C1 segment of cervical spinal cord (tissue), 14 donors: ENCODE measurements at regions not wholly inside any gene's neighbourhood (a gene's known extent, or its start where the extent isn't known, plus 50 kb on each side); places are given as distances from the start of the nearest gene placed in this dataset.

ENCODE experiments used
- DNase-seq, 14 donors: peaks; one replicate each; lab custom pipeline; 2025; lab: John Stamatoyannopoulos, UW

- no peak for DNase-seq
These were observed 105.8 kb downstream of the BAMBI start for GRCh38 chr10:28783087-28783486.

GRCh38 chr10:28785018-28785417, 107.7 kb downstream of the BAMBI start:
- DNase-seq, result no peak

- peak in 1 of 14 donors; percentile 36 for DNase-seq
These were observed 110.9 kb downstream of the BAMBI start for GRCh38 chr10:28788252-28788651.

DNA sequence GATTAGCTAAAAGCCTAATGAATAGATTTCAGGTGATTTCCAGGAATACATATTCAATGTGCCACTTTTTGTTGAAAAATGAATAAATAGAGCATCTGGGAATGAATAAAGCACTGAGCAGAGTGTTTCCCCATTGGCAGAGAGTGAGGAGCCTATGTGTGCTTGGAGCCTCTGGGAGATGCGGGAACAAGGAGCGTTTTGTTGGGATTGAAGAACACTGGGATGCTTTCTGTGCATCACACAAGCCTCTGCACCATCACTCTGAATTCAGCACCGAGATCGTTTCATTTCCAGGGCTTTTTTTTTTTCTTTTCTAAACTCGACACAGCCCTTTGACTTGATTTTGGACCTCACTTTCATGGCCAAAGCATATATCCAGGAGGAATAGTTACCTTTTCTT, 111.4 kb downstream of the BAMBI start:
- peak in 10 of 14 donors; percentile 3 to 61 (median 36) for DNase-seq

- DNase-seq, result peak in 2 of 14 donors; percentile 5 to 6
These were observed 112.8 kb downstream of the BAMBI start for GRCh38 chr10:28790146-28790545.

GRCh38 chr10:28793482-28793881, 116.2 kb downstream of the BAMBI start:
- DNase-seq, result no peak

DNA sequence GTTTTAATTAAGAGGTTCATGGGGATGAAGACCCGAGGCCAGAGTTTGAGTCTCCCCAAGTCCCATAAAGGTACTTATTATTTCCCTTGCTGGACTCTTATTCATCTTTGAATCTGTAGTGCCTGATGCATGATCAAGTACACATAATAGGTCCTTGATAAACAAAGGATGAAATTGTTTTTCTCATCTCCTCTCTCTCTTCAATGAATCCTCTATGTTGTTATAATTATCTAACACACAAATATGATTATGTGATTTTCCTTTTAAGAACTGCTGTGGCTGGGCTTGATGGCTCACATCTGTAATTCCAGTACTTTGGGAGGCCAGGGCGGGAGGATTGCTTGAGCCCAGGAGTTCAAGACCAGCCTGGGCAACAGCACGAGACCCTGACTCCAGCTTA, 117.7 kb downstream of the BAMBI start:
- DNase-seq, result no peak

DNA sequence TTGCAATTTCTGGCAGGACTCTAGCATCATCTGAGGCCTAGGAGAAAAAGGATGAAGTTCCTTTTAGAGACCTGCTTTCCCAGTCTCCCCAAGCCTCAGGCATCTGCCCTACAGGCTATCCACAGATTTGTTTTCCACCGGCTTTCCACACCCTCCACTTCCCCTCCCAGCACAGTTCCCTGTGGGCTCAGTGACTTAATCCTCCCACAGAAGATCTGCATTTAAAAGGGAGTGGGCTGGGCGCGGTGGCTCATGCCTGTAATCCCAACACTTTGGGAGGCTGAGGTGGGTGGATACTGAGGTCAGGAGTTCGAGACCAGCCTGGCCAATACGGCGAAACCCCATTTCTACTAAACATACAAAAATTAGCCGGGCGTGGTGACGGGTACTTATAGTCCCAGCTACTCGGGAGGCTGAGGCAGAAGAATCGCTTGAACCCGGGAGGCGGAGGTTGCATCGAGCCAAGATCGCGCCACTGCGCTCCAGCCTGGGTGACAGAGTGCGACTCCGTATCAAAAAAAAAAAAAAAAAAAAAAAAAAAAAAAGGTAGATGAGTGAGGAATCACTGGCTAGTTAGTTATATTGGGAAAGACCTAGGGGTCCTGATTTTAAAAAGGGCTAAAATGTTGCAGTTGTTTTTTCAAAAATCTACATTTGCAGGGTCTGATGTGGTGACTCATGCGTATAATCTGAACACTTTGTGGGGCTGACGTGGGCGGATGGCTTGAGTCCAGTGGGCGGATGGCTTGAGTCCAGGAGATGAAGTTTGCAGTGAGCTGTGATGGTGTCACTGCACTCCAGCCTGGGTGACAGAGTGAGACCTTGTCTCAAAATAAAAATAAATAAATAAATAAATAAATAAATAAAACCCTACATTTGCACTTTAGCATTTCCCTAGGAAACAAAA, 119.5 kb downstream of the BAMBI start:
- peak in 1 of 14 donors; percentile 22 for DNase-seq

- no peak for DNase-seq
These were observed 120.6 kb downstream of the BAMBI start for GRCh38 chr10:28797904-28798371.

DNA sequence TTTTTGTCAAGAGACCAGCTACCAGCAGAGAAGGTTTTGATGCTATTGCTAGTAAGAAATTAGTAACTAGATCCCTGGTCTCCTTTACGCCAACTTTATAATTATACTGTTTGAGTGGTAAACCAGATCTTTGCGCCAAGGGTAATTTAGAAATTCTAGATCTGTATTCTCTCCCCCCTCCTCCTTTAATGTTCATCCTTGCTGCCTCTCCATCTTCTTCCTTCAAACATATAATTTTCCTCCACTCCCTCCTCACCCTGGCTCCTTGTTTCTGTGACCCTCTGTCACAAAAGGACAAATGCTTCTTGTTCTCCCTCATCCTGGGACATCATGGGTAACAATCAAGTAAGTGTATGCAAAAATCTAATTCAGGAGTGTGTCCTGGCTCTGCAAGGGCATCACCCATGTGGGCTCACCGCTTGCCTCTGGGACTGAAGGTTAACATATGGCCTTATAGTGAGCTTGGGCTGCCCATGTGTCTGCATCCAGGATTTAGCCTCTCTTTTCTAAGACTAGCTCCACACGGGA, 121.2 kb downstream of the BAMBI start:
- DNase-seq, result no peak

GRCh38 chr10:28798964-28799363, 121.6 kb downstream of the BAMBI start:
- DNase-seq, result no peak

GRCh38 chr10:28800144-28800543, 122.8 kb downstream of the BAMBI start:
- no peak for DNase-seq

GRCh38 chr10:28801247-28801646, 123.9 kb downstream of the BAMBI start:
- DNase-seq, result no peak

- DNase-seq, result no peak
These were observed 124.5 kb downstream of the BAMBI start for GRCh38 chr10:28801869-28802268.

DNA sequence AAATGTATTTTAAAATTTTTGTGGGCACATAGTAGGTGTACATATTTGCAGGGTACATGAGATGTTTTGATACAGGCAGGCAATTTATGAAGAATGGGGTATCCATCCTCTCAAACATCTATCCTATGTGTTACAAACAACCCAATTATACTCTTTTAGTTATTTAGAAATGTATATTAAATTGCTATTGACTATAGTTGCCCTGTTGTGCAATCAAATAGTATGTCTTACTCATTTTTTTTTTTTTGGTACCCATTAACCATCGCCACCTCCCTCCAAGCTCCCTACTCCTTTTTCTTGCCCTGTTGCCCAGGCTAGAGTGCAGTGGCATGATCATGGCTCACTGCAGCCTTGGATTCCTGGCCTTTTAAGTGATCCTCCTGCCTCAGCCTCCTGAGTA, 128.1 kb downstream of the BAMBI start:
- DNase-seq, result no peak

GRCh38 chr10:28806488-28806941, 129.2 kb downstream of the BAMBI start:
- no peak for DNase-seq

DNA sequence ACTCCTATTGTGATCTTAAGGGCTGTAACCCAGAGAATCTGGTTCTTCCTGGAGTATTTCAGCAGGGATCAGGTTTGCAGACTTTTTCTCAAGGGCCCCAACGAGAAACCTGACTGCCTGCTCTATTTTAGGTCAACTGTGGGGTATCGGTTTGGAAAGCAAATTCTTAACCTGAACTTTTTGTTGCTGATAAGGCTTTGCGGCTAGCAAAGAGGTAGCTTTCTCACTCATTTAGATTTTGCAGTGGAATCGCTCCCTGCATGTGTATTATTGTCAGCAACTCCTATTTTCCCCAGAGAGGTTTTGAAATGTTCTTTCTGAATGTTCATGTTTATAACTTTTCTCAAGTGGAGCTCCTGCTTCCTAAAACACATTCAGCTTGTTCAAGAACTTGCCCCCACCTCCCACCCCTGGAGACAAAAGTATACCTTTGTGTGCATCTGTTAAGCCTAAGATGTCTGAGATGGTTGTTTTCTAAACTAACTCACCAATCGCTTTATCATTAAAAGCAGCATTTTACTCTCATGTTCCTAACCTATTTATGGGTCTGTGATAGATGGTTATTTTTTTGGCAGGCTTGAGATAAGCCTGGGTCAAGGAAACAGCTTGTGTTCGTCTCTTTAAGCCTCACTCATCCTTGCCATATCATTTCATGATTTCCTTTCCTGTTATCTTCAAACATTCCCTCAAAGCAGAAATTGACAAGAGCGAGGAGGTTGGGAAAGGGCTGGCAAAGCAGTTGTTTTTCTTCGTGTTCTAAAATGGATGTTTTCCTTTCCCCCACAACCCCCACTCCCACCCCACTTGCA, 129.8 kb downstream of the BAMBI start:
- DNase-seq, result no peak

GRCh38 chr10:28807760-28808613, 130.7 kb downstream of the BAMBI start:
- no peak for DNase-seq

DNA sequence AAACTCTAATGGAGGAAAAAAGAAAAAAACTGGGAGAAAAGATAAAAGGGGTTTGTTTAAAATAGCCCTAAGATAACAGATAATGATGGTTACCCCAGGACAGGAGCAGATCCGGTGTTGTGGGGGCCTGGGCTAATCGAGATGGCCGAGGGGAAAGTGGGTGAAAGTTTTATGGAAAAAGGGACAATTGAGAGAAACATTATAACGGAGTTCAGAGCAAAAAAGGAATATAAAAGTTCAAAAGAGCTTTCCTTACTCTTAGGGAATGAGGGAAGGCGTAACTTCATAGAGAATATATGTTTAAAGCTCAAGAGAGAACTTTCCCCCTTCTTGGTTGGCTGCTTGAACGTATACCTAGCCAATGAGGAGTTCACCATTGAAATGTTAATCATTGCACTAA, 131.4 kb downstream of the BAMBI start:
- DNase-seq, result no peak

- no peak for DNase-seq
These were observed 132.9 kb downstream of the BAMBI start for GRCh38 chr10:28810057-28810870.
